Smooth muscle cell (in vitro differentiated cells): ENCODE measurements at regions not wholly inside any gene's neighbourhood (a gene's known extent, or its start where the extent isn't known, plus 50 kb on each side); places are given as distances from the start of the nearest gene placed in this dataset.

Experiments used
- DNase-seq: peaks from one replicate; lab custom pipeline; 2025; ENCODE audit not compliant: unreplicated experiment; lab: John Stamatoyannopoulos, UW
- H2AFZ ChIP-seq: fragments of 200-600 bp; sonication (generic); 2 replicates; pipeline ENCODE4 v1.6.0; 2016; ENCODE audit warnings: antibody characterized with exemption, low read depth, mild to moderate bottlenecking
- H3F3A ChIP-seq: fragments of 200-600 bp; sonication (generic); 2 replicates; pipeline ENCODE4 v1.6.0; 2017; ENCODE audit warnings: antibody characterized with exemption, low read depth
- H3K27ac ChIP-seq: fragments of 200-600 bp; sonication (generic); 2 replicates; pipeline ENCODE4 v1.5.1; 2016; ENCODE audit warnings: low read depth, mild to moderate bottlenecking
- H3K27me3 ChIP-seq: fragments of 200-600 bp; sonication (generic); 2 replicates; pipeline ENCODE4 v1.6.1; 2016; ENCODE audit warnings: low read depth, mild to moderate bottlenecking
- H3K36me3 ChIP-seq: fragments of 200-600 bp; sonication (generic); 2 replicates; pipeline ENCODE4 v1.5.1; 2016; ENCODE audit warnings: low read depth
- H3K4me1 ChIP-seq: fragments of 200-600 bp; sonication (generic); 2 replicates; pipeline ENCODE4 v1.5.1; 2016; ENCODE audit warnings: low read depth
- H3K4me2 ChIP-seq: fragments of 200-600 bp; sonication (generic); 2 replicates; pipeline ENCODE4 v1.6.0; 2016; ENCODE audit warnings: mild to moderate bottlenecking
- H3K4me3 ChIP-seq: fragments of 200-600 bp; sonication (generic); 2 replicates; pipeline ENCODE4 v1.5.1; 2016; ENCODE audit warnings: mild to moderate bottlenecking
- H3K79me2 ChIP-seq: fragments of 200-600 bp; sonication (generic); 2 replicates; pipeline ENCODE4 v1.6.0; 2016; ENCODE audit warnings: low read depth, mild to moderate bottlenecking
- H3K9ac ChIP-seq: fragments of 200-600 bp; sonication (generic); 2 replicates; pipeline ENCODE4 v1.6.0; 2016; ENCODE audit warnings: low read depth
- H3K9me3 ChIP-seq: fragments of 200-600 bp; sonication (generic); replicated peaks from 2 replicates; pipeline ENCODE4 v1.5.1; 2016; ENCODE audit warnings: low read depth
- H4K20me1 ChIP-seq: fragments of 200-600 bp; sonication (generic); 2 replicates; pipeline ENCODE4 v1.6.0; 2016; ENCODE audit warnings: low read depth
- WGBS: methylation state at CpG from one replicate; pipeline ENCODE4 v1.1.7; 2016; ENCODE audit warnings: low lambda C conversion rate; 5-methylcytosine and 5-hydroxymethylcytosine counted together
- TF ChIP-seq, protein P1 (sequence below): fragments of 200-600 bp; sonication (generic); IDR thresholded peaks from 2 replicates; pipeline ENCODE4 v1.5.1; 2017; ENCODE audit warnings: borderline replicate concordance, mild to moderate bottlenecking, antibody characterized with exemption; ENCODE audit not compliant: insufficient read depth, poor library complexity, severe bottlenecking

DNA sequence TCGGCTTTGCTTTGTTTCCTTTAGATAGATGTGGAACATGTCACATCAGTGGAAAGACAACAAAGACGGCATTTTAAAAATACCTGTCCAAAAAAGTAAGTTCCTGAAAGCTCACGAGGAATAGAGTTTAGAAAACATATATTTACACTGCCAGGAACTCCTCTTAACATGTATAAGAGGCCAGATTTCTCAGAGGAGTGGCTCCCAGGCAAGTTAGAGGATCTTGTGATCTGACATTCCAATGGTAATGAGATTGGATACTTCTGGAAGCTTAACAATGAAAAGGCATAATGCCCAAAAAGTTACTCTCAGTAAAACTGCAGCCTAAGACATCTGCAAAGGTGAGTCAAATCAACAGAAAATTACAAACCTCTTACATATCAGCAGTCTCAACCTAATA, 77.1 kb downstream of the CYRIA start:
- no peak overlapping the region for H3K4me2 ChIP-seq
- H3K79me2 ChIP-seq: no peaks in the 10 kb centered on the region
- WGBS: 55% methylated on average over 3 of the region's 3 CpGs
- no peak overlapping the region for H2AFZ ChIP-seq
- H3K27ac ChIP-seq: no peak overlapping the region
- H3K9me3 ChIP-seq: no peaks in the 10 kb centered on the region
- TF ChIP-seq, protein P1, sequence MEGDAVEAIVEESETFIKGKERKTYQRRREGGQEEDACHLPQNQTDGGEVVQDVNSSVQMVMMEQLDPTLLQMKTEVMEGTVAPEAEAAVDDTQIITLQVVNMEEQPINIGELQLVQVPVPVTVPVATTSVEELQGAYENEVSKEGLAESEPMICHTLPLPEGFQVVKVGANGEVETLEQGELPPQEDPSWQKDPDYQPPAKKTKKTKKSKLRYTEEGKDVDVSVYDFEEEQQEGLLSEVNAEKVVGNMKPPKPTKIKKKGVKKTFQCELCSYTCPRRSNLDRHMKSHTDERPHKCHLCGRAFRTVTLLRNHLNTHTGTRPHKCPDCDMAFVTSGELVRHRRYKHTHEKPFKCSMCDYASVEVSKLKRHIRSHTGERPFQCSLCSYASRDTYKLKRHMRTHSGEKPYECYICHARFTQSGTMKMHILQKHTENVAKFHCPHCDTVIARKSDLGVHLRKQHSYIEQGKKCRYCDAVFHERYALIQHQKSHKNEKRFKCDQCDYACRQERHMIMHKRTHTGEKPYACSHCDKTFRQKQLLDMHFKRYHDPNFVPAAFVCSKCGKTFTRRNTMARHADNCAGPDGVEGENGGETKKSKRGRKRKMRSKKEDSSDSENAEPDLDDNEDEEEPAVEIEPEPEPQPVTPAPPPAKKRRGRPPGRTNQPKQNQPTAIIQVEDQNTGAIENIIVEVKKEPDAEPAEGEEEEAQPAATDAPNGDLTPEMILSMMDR: no peak
- DNase-seq: no peak
- H3K27me3 ChIP-seq: no peaks in the 10 kb centered on the region
- no peaks in the 10 kb centered on the region for H4K20me1 ChIP-seq
- no peak overlapping the region for H3K4me3 ChIP-seq
- H3K36me3 ChIP-seq: no peaks in the 10 kb centered on the region
- H3K4me1 ChIP-seq: peaks cover 16% of the 10 kb centered on the region
- no peak overlapping the region for H3K9ac ChIP-seq
- no peaks in the 10 kb centered on the region for H3F3A ChIP-seq

DNA sequence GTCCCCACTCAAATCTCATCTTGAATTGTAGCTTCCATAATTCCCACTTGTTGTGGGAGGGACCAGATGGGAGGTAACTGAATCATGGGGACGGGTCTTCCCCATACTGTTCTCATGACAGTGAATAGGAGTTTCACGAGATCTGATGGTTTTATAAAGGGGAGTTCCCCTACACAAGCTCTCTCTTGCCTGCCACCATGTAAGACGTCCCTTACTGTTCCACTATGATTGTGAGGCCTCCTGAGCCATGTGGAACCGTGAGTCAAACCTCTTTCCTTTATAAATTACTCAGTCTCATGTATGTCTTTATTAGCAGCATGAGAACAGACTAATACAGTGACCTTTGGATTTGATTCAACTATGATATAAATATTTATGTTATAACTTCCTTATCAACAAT, 78.0 kb downstream of the CYRIA start:
- Histone ChIP-seq H3K79me2 (no peaks in the 10 kb centered on the region), H3K4me2 (no peak overlapping the region), H3K27me3 (no peaks in the 10 kb centered on the region), H2AFZ (no peak overlapping the region), H3F3A (no peaks in the 10 kb centered on the region), H3K4me1 (peaks cover 16% of the 10 kb centered on the region), H3K9me3 (no peaks in the 10 kb centered on the region), H3K9ac (no peak overlapping the region), H3K27ac (no peak overlapping the region), H3K36me3 (no peaks in the 10 kb centered on the region), H4K20me1 (no peaks in the 10 kb centered on the region), H3K4me3 (no peak overlapping the region)
- 92% methylated on average over 4 of the region's 4 CpGs for WGBS
- TF ChIP-seq, protein P1: no peak
- DNase-seq: no peak

DNA sequence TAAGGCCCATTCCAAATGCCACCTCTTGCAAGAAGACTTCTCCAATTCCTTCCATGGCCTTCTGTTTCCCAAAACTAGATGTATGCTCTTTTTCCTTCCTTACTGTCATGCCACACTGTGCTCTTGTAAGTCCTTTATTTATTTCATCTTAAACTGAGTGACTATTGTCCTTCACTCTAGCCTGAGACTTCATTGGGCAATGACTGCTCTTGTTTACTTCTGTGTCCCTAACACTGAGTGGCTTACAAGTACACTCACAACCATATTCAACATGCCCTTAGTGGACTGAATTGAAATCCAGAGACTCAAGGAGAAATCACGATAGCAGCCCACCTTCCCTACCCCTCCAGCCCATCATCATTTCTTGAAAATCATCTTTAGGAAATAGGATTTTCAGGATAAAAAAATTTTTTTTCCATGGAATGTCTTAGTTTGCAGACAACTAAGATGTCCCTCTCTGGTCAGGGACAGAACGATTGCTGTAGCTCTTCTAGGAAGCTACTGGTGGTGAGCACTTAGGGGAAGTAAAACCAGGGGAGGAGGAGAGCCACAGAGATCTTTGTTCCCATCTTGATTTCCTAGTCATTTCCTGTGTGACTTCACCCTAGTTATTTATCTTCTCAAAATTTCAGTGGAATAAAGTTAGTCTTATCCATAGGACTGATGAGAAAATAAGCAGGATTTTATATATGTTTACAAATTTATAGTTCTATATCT, 80.7 kb downstream of the CYRIA start:
- DNase-seq: no peak
- H3K4me2 ChIP-seq: no peak overlapping the region
- TF ChIP-seq, protein P1: no peak
- no peak overlapping the region for H3K27ac ChIP-seq
- no peak overlapping the region for H2AFZ ChIP-seq
- H4K20me1 ChIP-seq: no peaks in the 10 kb centered on the region
- no peaks in the 10 kb centered on the region for H3K27me3 ChIP-seq
- H3K4me3 ChIP-seq: no peak overlapping the region
- H3K79me2 ChIP-seq: no peaks in the 10 kb centered on the region
- H3K9ac ChIP-seq: no peak overlapping the region
- no peaks in the 10 kb centered on the region for H3K36me3 ChIP-seq
- H3K4me1 ChIP-seq: peaks cover 16% of the 10 kb centered on the region
- H3F3A ChIP-seq: no peaks in the 10 kb centered on the region
- no peaks in the 10 kb centered on the region for H3K9me3 ChIP-seq
- WGBS: 89% methylated on average over 2 of the region's 2 CpGs

DNA sequence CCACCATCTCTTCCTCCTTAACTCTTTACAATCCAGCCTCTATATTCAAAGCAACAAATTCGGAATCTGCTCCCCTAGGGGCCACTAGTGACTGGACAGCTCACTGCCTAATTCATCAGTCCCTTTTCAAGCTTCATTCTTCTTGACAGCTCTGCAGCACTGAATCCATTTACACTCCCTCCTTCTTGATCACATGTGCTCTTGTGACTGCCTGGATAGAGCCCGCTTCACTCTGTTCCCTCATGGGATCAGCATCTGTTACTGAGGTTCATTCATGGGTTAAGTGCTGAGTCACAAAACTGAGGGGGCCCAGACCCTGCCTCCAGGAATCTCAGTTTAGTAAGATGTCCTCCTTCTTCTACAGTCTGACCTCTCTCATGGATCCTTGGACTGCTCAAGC, 81.5 kb downstream of the CYRIA start:
- DNase-seq: no peak
- Histone ChIP-seq H4K20me1 (no peaks in the 10 kb centered on the region), H3K36me3 (no peaks in the 10 kb centered on the region), H3K4me2 (no peak overlapping the region), H3K9ac (no peak overlapping the region), H3K79me2 (no peaks in the 10 kb centered on the region), H3K9me3 (no peaks in the 10 kb centered on the region), H2AFZ (no peak overlapping the region), H3K4me1 (peaks cover 11% of the 10 kb centered on the region), H3K27ac (no peak overlapping the region), H3K27me3 (no peaks in the 10 kb centered on the region), H3F3A (no peaks in the 10 kb centered on the region), H3K4me3 (no peak overlapping the region)
- TF ChIP-seq, protein P1: no peak
- WGBS: 85% methylated on average over 2 of the region's 2 CpGs
